ENCODE measurements at regions not wholly inside any gene's neighbourhood (a gene's known extent, or its start where the extent isn't known, plus 50 kb on each side); places are given as distances from the start of the nearest gene placed in this dataset.

- peaks cover 11% of the 10 kb centered on the region for H3K9me3 ChIP-seq (replicated peaks)
- no peak overlapping the region for H3K4me3 ChIP-seq
- DNase-seq: no peak
- H3K4me1 ChIP-seq: peaks cover 15% of the 10 kb centered on the region
- no peaks in the 10 kb centered on the region for H3K36me3 ChIP-seq
- TF ChIP-seq CTCF (IDR thresholded peaks at IDR 0.05; ENCODE audit: borderline replicate concordance): no peak
- no peaks in the 10 kb centered on the region for H3K27me3 ChIP-seq (ENCODE audit: low read depth)
- H3K27ac ChIP-seq (replicated peaks): peak overlapping the region; percentile 34
- intact Hi-C loops (cut with micrococcal nuclease): no loop called here
These were observed 708.2 kb downstream of the EFNB2 start for GRCh38 chr13:105827111-105827809.

- Histone ChIP-seq H3K4me1 (peaks cover 15% of the 10 kb centered on the region), H3K9me3 (replicated peaks) (peaks cover 11% of the 10 kb centered on the region), H3K27me3 (ENCODE audit: low read depth) (no peaks in the 10 kb centered on the region), H3K4me3 (no peak overlapping the region), H3K27ac (replicated peaks) (no peak overlapping the region), H3K36me3 (no peaks in the 10 kb centered on the region)
- intact Hi-C loops (cut with micrococcal nuclease): no loop called here
- TF ChIP-seq CTCF (IDR thresholded peaks at IDR 0.05; ENCODE audit: borderline replicate concordance): no peak
- DNase-seq: no peak
These were observed 710.4 kb downstream of the EFNB2 start for GRCh38 chr13:105825071-105825470.

GRCh38 chr13:105821337-105821736 lies 714.1 kb downstream of the EFNB2 start:
- intact Hi-C loops (cut with micrococcal nuclease): no loop called here

GRCh38 chr13:105820415-105820814 lies 715.0 kb downstream of the EFNB2 start:
- DNase-seq: no peak
- no peak overlapping the region for H3K27ac ChIP-seq (replicated peaks)
- H3K4me3 ChIP-seq: no peak overlapping the region
- intact Hi-C loops (cut with micrococcal nuclease): no loop called here
- no peaks in the 10 kb centered on the region for H3K36me3 ChIP-seq
- no peak for TF ChIP-seq CTCF (IDR thresholded peaks at IDR 0.05; ENCODE audit: borderline replicate concordance)
- no peaks in the 10 kb centered on the region for H3K27me3 ChIP-seq (ENCODE audit: low read depth)
- no peaks in the 10 kb centered on the region for H3K9me3 ChIP-seq (replicated peaks)
- H3K4me1 ChIP-seq: no peaks in the 10 kb centered on the region

More at GRCh38 chr13:105821337-105821736, 714.1 kb downstream of the EFNB2 start:
- Histone ChIP-seq H3K27me3 (ENCODE audit: low read depth) (no peaks in the 10 kb centered on the region), H3K4me3 (no peak overlapping the region), H3K27ac (replicated peaks) (no peak overlapping the region), H3K36me3 (no peaks in the 10 kb centered on the region), H3K4me1 (peaks cover 5% of the 10 kb centered on the region), H3K9me3 (replicated peaks) (no peaks in the 10 kb centered on the region)
- TF ChIP-seq CTCF (IDR thresholded peaks at IDR 0.05; ENCODE audit: borderline replicate concordance): no peak
- no peak for DNase-seq

- no peak overlapping the region for H3K27ac ChIP-seq (replicated peaks)
- no peak for DNase-seq
- H3K27me3 ChIP-seq (ENCODE audit: low read depth): no peaks in the 10 kb centered on the region
- H3K9me3 ChIP-seq (replicated peaks): no peaks in the 10 kb centered on the region
- H3K4me3 ChIP-seq: no peak overlapping the region
- H3K36me3 ChIP-seq: no peaks in the 10 kb centered on the region
- H3K4me1 ChIP-seq: no peaks in the 10 kb centered on the region
- intact Hi-C loops (cut with micrococcal nuclease): no loop called here
- no peak for TF ChIP-seq CTCF (IDR thresholded peaks at IDR 0.05; ENCODE audit: borderline replicate concordance)
These were observed 718.0 kb downstream of the EFNB2 start for GRCh38 chr13:105817498-105817897.
